Head of caudate nucleus (tissue), 42 donors: ENCODE measurements at regions not wholly inside any gene's neighbourhood (a gene's known extent, or its start where the extent isn't known, plus 50 kb on each side); places are given as distances from the start of the nearest gene placed in this dataset.

Experiments used
- DNase-seq, 42 donors: peaks; one replicate each; pipeline versions ENCODE4 v3.0.0 to v3.0.0-alpha.2; 2020 to 2021; ENCODE audit warnings: mixed read lengths in 7 of 42
- intact Hi-C: fragments of 100-400 bp; cut with DNase I; formaldehyde crosslinking; loops from one replicate; pipeline ENCODE4 v1.15.0; 2022

DNA sequence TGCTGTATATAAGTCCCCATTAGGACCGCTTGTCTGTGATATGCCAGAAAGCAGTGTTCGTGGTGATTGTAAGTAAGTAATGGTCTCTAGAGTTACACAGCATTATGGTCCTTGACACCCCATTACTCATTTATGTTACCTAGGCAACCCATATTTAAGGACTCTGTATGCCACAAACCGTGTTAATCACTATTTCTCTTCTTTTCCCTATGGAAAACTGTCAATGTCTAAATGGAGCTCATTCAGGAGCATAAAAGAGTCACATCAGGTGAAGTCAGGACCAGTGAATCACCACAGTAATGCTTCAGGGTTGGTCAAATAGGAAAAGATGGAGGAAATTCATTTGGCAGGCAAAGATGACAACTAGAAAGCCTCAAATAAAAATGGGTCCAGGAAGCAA lies 146.6 kb upstream of the PEX5L start:
- DNase-seq: no peak
- intact Hi-C loops: no loop called here

GRCh38 chr3:180184816-180185215 lies 148.1 kb upstream of the PEX5L start:
- DNase-seq: no peak
- intact Hi-C loops: no loop called here

DNA sequence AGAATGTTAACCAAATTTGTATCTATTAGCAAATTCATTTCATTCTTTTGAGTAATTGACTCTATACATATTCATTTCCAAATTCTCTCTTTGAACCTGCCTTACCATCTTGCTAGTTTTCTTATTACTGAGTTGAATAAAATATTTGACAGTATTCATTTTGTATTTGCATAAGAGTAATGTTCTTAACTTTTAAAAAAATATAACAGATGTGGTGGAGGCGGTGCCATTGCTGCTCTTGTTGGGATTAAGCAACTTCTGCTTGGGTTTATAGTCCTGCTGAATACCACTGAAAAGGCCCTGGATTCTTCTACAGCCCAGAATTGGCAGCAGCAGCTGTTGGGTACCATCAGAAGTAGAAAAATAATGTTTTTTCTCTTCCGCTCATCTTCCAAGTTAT lies 148.9 kb upstream of the PEX5L start:
- intact Hi-C loops: no loop called here
- no peak for DNase-seq

GRCh38 chr3:180188512-180189309 lies 152.0 kb upstream of the PEX5L start:
- DNase-seq: no peak
- intact Hi-C loops: no loop called here

DNA sequence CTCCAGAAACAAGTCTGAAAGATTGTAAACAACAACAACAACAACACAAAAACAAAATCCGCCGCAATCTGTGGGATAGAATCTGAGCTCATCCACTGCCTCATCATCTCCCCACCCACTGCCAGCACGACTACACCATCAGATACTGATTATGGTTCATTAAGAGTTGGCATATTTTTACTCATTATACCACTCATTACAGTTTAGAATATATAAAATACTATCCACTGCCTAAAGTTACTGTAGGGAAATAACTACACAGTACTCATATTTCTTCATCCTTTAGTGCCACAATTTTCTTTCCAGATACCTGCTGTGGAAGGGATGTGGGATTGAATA lies 152.5 kb upstream of the PEX5L start:
- no peak for DNase-seq
- intact Hi-C loops: no loop called here

DNA sequence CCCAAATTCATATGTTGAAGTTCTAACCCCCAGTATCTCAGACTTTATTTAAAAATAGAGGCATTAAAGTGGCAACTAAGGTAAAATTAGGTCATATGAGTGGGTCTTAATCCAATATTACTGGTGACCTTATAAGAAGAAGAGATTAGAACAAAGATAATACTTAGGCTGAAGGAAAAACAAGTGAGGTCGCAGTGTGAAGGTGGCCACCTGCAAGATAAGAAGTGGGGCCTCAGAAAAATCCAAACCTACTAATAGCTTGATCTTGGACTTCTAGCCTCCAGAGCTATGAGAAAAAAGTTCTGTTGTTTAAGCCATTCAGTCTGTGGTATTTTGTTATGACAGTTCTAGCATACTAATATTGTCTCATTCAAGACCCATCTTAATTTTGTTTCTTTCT lies 159.9 kb upstream of the PEX5L start:
- intact Hi-C loops: no loop called here
- no peak for DNase-seq

- intact Hi-C loops: no loop called here
- DNase-seq: no peak
Observed at GRCh38 chr3:180199417-180199995, 162.8 kb upstream of the PEX5L start.

DNA sequence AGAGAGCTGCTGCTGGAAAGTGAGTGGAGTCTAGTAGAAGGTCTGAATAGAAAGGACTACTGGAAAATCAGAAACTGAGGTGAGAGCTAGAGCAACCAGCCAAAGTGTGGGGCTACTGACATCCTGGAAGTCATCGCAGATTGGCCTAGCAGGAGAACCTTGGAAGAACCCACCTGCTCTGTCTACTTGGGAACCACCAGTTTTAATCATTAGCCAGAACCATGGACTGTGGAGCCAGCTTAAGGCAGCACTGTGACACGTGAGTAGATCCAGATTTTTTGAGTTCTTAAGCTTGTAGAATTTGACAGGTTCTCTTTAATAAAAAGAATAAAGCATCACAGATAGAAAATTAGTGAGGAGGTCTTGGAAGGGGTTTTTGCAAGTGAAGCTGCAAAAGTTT lies 179.1 kb upstream of the PEX5L start:
- DNase-seq: no peak
- intact Hi-C loops: no loop called here

- intact Hi-C loops: no loop called here
- DNase-seq: no peak
Observed at GRCh38 chr3:180223268-180223667, 186.5 kb upstream of the PEX5L start.

GRCh38 chr3:180229113-180229512 lies 192.4 kb upstream of the PEX5L start:
- intact Hi-C loops: no loop called here
- no peak for DNase-seq

DNA sequence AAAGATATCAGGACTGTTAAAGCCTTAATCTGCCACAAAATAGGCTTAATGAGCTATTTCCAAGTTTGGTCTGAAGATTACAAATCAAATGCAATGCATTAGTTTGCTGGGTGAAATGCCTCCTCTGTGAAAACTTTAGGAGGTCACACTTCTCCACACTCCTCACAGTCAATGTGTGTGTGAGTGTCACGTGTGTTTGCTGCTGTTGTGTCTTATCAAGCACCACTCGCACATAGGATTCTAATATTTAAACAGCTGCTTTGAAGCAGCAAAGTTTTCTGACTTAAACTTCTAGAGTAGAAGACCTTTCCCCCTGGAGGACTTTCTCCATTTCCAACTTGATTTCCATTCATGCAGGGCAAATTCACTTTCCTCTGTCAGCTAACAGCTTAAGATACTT lies 203.2 kb upstream of the PEX5L start:
- intact Hi-C loops: no loop called here

GRCh38 chr3:180246688-180247195 lies 210.0 kb upstream of the PEX5L start:
- no peak for DNase-seq
- intact Hi-C loops: no loop called here

More for the DNA sequence above, 203.2 kb upstream of the PEX5L start:
- DNase-seq: no peak

DNA sequence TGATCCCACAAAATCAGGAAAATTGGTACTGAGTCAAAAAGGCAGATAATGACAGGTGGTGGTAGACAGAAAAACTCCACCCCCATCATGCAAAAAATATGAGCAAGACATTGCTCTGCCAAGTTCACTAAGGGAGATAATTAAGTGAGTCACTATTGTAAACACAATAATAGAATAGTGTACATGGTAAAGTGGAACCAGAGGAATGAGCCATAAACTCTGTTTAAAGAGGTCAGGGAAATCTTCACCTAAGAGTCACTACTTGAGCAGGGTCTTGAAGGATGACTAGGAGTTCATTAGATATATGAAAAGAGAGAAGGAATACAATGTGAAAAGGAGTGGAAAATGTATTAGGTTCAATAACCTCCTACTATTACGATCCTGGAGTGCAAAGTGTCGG lies 213.4 kb upstream of the PEX5L start:
- no peak for DNase-seq
- intact Hi-C loops: no loop called here

DNA sequence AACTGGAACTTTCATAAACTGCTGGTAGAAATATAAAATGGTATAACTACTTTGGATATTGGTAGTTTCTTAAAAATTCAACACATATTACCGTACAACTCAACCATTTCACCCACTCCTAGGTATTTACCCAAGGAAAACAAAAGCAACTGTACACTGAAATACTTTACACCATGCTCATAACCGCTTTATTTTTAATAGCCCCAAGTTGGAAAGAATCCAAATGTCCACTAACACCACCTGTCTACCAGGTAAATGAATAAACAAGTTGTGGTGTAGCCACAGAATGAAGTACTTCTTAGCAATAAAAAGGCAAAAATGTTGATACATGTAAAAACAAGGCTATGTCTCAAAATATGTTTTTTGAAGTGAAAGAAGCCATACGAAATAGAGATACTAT lies 215.9 kb upstream of the PEX5L start:
- intact Hi-C loops: no loop called here

DNA sequence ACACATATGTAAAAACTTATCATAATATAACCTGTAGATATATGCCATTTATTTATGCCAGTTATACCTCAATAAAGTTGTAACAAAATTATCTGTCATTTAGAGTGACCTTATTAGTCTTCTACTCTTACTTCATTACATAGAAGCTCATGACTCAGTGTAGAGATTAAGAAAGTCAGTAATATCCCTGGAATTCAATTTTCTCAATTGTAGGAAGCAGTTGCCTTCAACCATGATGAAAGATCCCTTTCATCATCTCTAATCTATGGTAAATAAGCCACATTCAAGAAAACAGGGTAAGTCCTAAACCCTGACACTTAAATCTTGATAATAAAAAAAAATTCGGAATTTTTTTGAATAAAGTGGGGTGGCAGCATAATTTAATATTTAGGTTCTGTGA lies 216.5 kb upstream of the PEX5L start:
- intact Hi-C loops: no loop called here
- no peak for DNase-seq

More for the DNA sequence above, 215.9 kb upstream of the PEX5L start:
- no peak for DNase-seq

- no peak for DNase-seq
- intact Hi-C loops: no loop called here
Observed at GRCh38 chr3:180264479-180264878, 227.7 kb upstream of the PEX5L start.

DNA sequence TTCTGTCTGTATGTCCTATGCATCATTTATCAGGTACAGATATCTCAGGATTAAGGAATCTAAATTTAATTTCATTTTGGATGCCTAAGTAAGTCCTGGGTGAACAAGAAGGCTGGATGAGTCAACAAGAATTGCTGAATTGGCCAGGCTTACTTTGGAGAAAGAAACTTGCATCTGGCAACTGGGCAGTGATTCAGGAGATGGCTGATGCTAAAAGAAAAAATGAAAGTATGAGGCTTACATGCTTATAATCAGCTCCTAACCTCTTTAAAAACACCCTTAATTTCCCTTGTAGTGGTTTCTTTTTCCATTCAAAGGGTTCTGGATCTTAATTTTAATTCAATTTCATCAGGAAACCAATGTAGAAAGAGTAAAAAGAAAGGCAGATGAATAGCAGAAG lies 228.8 kb upstream of the PEX5L start:
- intact Hi-C loops: no loop called here
- no peak for DNase-seq

GRCh38 chr3:180267202-180267843 lies 230.6 kb upstream of the PEX5L start:
- intact Hi-C loops: no loop called here
- DNase-seq: no peak

GRCh38 chr3:180274536-180274935 lies 237.8 kb upstream of the PEX5L start:
- no peak for DNase-seq
- intact Hi-C loops: no loop called here

DNA sequence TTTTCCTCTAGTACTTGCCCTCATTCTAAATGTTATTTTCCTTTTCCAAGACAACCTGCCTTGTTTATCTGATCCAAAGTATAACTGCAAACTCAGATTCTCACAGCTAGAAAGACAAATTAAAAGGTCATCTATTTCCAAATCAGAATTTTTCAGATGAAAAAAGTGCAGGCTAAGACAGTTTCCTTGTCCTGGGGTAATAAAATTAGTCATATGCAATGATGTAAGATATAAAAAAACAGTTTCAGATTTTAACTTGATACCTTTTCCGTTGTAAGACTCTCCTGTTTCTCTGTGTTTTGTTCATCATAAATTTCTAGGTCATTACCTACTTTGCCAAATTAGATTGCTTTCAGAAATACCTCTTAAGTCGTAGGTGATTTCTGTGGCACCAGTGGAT lies 238.4 kb upstream of the PEX5L start:
- intact Hi-C loops: no loop called here
- no peak for DNase-seq

GRCh38 chr3:180277041-180277440 lies 240.3 kb upstream of the PEX5L start:
- intact Hi-C loops: no loop called here
- no peak for DNase-seq
